ENCODE measurements at regions not wholly inside any gene's neighbourhood (a gene's known extent, or its start where the extent isn't known, plus 50 kb on each side); places are given as distances from the start of the nearest gene placed in this dataset.

DNA sequence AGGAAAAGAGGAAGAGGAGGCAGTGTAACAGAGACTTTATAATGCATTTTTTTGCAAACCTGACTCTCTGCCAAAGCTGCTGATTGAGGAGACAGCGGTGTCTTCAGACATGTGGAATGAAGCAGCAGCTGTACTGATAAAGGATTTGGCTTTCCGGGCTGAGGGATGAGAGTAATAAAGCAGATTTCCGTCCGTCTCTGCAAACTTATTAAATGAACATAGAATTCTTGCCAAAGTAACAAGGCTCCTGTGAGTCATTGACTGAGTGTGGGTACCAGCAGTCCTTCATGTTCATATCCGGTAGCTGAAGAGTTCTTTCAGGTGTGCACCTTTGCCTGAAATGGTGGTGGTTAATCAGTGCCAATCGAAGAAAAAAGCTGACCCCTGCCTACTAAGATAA is 112.6 kb downstream of the LIG4 start:
- Histone ChIP-seq H3K27ac (no peak overlapping the region), H3K36me3 (no peaks in the 10 kb centered on the region), H3K4me1 (no peaks in the 10 kb centered on the region), H3K27me3 (no peaks in the 10 kb centered on the region), H3K4me3 (no peak overlapping the region), H3K9me3 (no peaks in the 10 kb centered on the region)
- intact Hi-C loops (cut with DNase I), result no loop called here
- 61% methylated on average over 6 of the region's 6 CpGs for WGBS (ENCODE audit: insufficient coverage, low coverage, low lambda C conversion rate, missing lambda C conversion rate)
- DNase-seq, result no peak
- TF ChIP-seq POLR2A (IDR thresholded peaks at IDR 0.05), result no peak
- TF ChIP-seq, protein P1, sequence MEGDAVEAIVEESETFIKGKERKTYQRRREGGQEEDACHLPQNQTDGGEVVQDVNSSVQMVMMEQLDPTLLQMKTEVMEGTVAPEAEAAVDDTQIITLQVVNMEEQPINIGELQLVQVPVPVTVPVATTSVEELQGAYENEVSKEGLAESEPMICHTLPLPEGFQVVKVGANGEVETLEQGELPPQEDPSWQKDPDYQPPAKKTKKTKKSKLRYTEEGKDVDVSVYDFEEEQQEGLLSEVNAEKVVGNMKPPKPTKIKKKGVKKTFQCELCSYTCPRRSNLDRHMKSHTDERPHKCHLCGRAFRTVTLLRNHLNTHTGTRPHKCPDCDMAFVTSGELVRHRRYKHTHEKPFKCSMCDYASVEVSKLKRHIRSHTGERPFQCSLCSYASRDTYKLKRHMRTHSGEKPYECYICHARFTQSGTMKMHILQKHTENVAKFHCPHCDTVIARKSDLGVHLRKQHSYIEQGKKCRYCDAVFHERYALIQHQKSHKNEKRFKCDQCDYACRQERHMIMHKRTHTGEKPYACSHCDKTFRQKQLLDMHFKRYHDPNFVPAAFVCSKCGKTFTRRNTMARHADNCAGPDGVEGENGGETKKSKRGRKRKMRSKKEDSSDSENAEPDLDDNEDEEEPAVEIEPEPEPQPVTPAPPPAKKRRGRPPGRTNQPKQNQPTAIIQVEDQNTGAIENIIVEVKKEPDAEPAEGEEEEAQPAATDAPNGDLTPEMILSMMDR (IDR thresholded peaks at IDR 0.05), result no peak
- no peak for ATAC-seq

DNA sequence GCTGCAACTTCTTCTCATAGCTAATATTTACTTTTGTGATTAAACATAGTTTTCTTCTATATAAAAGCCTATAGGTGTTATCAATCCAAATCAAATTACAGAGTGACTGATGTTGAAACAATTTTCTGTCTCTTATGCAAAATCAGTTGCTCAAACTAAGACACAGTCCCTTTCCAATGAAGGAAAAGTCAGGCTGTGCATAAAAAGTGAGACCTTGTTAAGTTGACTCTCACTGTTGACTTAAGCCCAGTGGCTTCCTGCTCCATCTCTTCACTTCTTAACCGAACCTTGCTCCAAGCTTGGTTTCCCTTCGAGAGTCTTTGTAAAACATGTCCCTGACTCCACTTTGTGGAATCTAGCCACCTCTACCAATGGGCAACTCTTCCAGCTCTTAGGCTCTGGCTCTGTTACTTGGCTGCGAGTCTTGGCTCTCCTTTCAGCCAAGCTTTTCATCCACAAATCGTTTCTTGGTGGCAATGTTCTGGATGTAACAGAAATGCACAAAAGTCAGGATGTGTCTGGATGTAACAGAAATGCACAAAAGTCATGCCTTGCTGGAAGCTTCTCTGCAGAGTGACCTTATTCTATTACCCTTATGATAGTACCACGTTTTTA is 118.9 kb downstream of the LIG4 start:
- DNase-seq (no peak), ATAC-seq (no peak)
- H3K4me3 ChIP-seq, result no peak overlapping the region
- H3K4me1 ChIP-seq, result no peaks in the 10 kb centered on the region
- no peaks in the 10 kb centered on the region for H3K27me3 ChIP-seq
- no peaks in the 10 kb centered on the region for H3K36me3 ChIP-seq
- intact Hi-C loops (cut with DNase I), result no loop called here
- no peaks in the 10 kb centered on the region for H3K9me3 ChIP-seq
- 50% methylated on average over 5 of the region's 5 CpGs for WGBS (ENCODE audit: insufficient coverage, low coverage, low lambda C conversion rate, missing lambda C conversion rate)
- H3K27ac ChIP-seq, result no peak overlapping the region
- TF ChIP-seq, protein P1 (IDR thresholded peaks at IDR 0.05), result no peak
- TF ChIP-seq POLR2A (IDR thresholded peaks at IDR 0.05), result no peak

DNA sequence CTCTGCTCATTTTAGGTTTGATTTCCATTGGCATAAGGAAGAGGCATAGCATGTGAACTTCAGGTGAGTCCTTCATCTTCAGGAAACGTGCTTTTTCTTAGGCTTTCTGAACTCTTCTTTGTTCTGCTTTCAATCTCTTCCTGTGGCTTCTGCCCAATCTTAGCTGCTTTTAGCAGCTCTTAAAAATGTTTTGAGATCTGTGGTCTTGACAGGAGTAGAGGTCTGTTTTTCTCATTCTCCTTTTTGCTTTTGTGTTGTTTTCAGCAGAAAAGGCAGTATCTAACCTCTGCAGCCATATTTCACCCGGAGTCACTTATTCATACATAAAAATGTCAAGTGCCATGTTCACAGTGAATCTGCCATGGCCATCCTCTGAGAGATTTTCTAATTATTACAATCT is 120.3 kb downstream of the LIG4 start:
- intact Hi-C loops (cut with DNase I), result no loop called here
- H3K27me3 ChIP-seq, result no peaks in the 10 kb centered on the region
- H3K4me1 ChIP-seq, result no peaks in the 10 kb centered on the region
- ATAC-seq (no peak), DNase-seq (no peak)
- TF ChIP-seq, protein P1 (IDR thresholded peaks at IDR 0.05), result no peak
- WGBS (ENCODE audit: insufficient coverage, low coverage, low lambda C conversion rate, missing lambda C conversion rate), result 46% methylated on average over 2 of the region's 2 CpGs
- H3K9me3 ChIP-seq, result no peaks in the 10 kb centered on the region
- no peak overlapping the region for H3K27ac ChIP-seq
- no peak overlapping the region for H3K4me3 ChIP-seq
- H3K36me3 ChIP-seq, result no peaks in the 10 kb centered on the region

DNA sequence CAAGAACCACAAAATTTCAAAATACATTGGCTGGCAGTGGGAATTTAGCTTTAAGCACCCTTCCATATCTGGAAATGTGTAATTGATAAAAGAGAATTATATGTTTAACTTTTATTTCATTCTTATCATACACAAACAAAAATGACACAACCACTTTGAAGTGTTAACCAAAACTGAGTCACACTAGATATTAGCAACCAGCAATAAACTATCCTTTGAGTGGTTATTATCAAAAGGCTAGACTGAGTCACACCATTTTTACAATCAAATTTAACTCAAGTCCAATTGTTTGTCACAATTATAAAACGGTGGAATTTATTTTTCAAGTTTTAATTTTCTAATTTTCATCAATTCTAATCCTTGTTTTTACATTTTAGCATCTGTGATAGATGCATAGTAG is 121.7 kb downstream of the LIG4 start:
- intact Hi-C loops (cut with DNase I), result no loop called here
- 23% methylated on average over 1 of the region's 1 CpG for WGBS (ENCODE audit: insufficient coverage, low coverage, low lambda C conversion rate, missing lambda C conversion rate)
- H3K4me1 ChIP-seq, result no peaks in the 10 kb centered on the region
- no peaks in the 10 kb centered on the region for H3K36me3 ChIP-seq
- H3K27me3 ChIP-seq, result no peaks in the 10 kb centered on the region
- no peaks in the 10 kb centered on the region for H3K9me3 ChIP-seq
- no peak for ATAC-seq
- no peak for DNase-seq
- TF ChIP-seq POLR2A (IDR thresholded peaks at IDR 0.05), result no peak
- TF ChIP-seq, protein P1 (IDR thresholded peaks at IDR 0.05), result peak in 1 of 4 donors; percentile 5
- no peak overlapping the region for H3K27ac ChIP-seq
- H3K4me3 ChIP-seq, result no peak overlapping the region

DNA sequence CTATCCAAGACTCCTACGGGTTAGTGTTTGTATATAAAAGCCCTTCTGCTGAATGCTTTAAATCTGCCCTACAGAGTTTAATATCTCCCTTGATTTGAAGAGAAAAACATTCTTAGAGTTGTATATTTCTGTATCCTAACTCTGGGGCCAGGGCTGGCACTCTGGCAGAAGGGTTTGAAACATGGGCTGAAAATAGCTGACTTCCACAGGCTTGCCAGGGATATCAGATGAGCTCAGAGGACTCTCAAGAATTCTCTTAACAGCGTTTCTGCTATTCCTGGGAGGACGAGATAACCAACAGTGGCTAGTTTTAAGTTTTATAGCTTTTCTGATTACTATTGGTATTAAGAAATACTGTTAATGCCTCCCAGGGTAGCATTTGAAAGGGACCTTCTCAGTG is 127.5 kb downstream of the LIG4 start:
- ATAC-seq (no peak), DNase-seq (no peak)
- H3K36me3 ChIP-seq, result no peaks in the 10 kb centered on the region
- H3K4me1 ChIP-seq, result no peaks in the 10 kb centered on the region
- TF ChIP-seq, protein P1 (IDR thresholded peaks at IDR 0.05), result no peak
- TF ChIP-seq POLR2A (IDR thresholded peaks at IDR 0.05), result no peak
- no peak overlapping the region for H3K27ac ChIP-seq
- H3K27me3 ChIP-seq, result no peaks in the 10 kb centered on the region
- intact Hi-C loops (cut with DNase I), result no loop called here
- 40% methylated on average over 3 of the region's 3 CpGs for WGBS (ENCODE audit: insufficient coverage, low coverage, low lambda C conversion rate, missing lambda C conversion rate)
- no peak overlapping the region for H3K4me3 ChIP-seq
- H3K9me3 ChIP-seq, result no peaks in the 10 kb centered on the region
